Hepatocyte (in vitro differentiated cells): ENCODE measurements at regions not wholly inside any gene's neighbourhood (a gene's known extent, or its start where the extent isn't known, plus 50 kb on each side); places are given as distances from the start of the nearest gene placed in this dataset.
"Not testable (repeated sequence)": the region's sequence is repeated elsewhere in the genome, so short reads cannot be mapped to it uniquely, and the experiment has no call there.

Experiments
- DNase-seq: peaks from one replicate; pipeline ENCODE4 v3.0.0-alpha.2; 2016; ENCODE audit warnings: low spot score
- H2AFZ ChIP-seq: fragments of 200-600 bp; sonication (generic); 2 replicates; pipeline ENCODE4 v1.6.0; 2016; ENCODE audit warnings: antibody characterized with exemption, mild to moderate bottlenecking
- H3K27ac ChIP-seq: fragments of 200-600 bp; sonication (generic); 2 replicates; pipeline ENCODE4 v1.5.1; 2016; ENCODE audit warnings: mild to moderate bottlenecking
- H3K27me3 ChIP-seq: fragments of 200-600 bp; sonication (generic); 2 replicates; pipeline ENCODE4 v1.6.1; 2016
- H3K36me3 ChIP-seq: fragments of 200-600 bp; sonication (generic); replicated peaks from 2 replicates; pipeline ENCODE4 v1.5.1; 2016; ENCODE audit warnings: low read depth; ENCODE audit not compliant: insufficient read depth
- H3K4me1 ChIP-seq: fragments of 200-600 bp; sonication (generic); 2 replicates; pipeline ENCODE4 v1.5.1; 2016; ENCODE audit warnings: mild to moderate bottlenecking, moderate library complexity; ENCODE audit not compliant: insufficient read depth
- H3K4me2 ChIP-seq: fragments of 200-600 bp; sonication (generic); 2 replicates; pipeline ENCODE4 v1.6.0; 2016
- H3K4me3 ChIP-seq: fragments of 200-600 bp; sonication (generic); 2 replicates; pipeline ENCODE4 v1.5.1; 2016; ENCODE audit warnings: mild to moderate bottlenecking
- H3K79me2 ChIP-seq: fragments of 200-600 bp; sonication (generic); 2 replicates; pipeline ENCODE4 v1.6.0; 2017; ENCODE audit warnings: mild to moderate bottlenecking
- H3K9me2 ChIP-seq: fragments of 200-600 bp; sonication (generic); replicated peaks from 2 replicates; pipeline ENCODE4 v1.6.0; 2017; ENCODE audit warnings: mild to moderate bottlenecking; ENCODE audit not compliant: insufficient read depth
- H3K9me3 ChIP-seq: fragments of 200-600 bp; sonication (generic); 2 replicates; pipeline ENCODE4 v1.5.1; 2016; ENCODE audit warnings: low read depth, mild to moderate bottlenecking
- H4K20me1 ChIP-seq: fragments of 200-600 bp; sonication (generic); 2 replicates; pipeline ENCODE4 v1.6.0; 2016; ENCODE audit warnings: mild to moderate bottlenecking; ENCODE audit not compliant: insufficient read depth, poor library complexity, severe bottlenecking
- EZH2 ChIP-seq: fragments of 200-600 bp; sonication (generic); IDR thresholded peaks from 2 replicates; pipeline ENCODE4 v1.6.1; 2016; ENCODE audit warnings: antibody characterized with exemption, mild to moderate bottlenecking, borderline replicate concordance
- EZH2phosphoT487 ChIP-seq: fragments of 200-600 bp; sonication (generic); IDR thresholded peaks from one replicate; pipeline ENCODE4 v1.6.1; 2018; ENCODE audit warnings: antibody characterized with exemption, mild to moderate bottlenecking, low read depth, moderate library complexity; ENCODE audit not compliant: unreplicated experiment, severe bottlenecking
- WGBS: methylation state at CpG from one replicate; pipeline ENCODE4 v1.1.6; 2016; ENCODE audit warnings: low lambda C conversion rate; ENCODE audit errors: missing lambda C conversion rate; 5-methylcytosine and 5-hydroxymethylcytosine counted together
- TF ChIP-seq, protein P1 (sequence below): fragments of 200-600 bp; sonication (generic); IDR thresholded peaks from 2 replicates; pipeline ENCODE4 v1.5.1; 2016; ENCODE audit warnings: antibody characterized with exemption, mild to moderate bottlenecking; ENCODE audit not compliant: poor library complexity

DNA sequence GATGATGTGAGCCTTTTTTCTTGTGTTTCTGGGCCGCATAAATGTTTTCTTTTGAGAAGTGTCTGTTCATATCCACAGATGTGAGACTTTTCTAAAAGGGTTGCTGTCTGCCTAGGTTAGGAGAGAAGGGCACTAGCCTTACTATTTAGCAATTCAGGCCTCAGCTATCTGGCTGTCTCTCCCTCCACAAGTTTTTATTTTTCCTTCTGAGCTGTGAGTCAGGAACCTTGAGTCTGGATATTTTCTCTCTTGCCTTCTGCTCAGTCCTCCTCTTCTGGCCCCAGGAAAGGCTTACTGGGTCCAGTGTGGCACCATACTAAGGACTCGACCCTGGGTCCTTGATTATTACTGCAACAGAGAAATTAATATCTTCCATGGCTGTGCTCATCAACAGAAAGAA is 187.6 kb downstream of the CSNK1G3 start:
- Histone ChIP-seq H2AFZ (no peak overlapping the region), H3K36me3 (no peaks in the 10 kb centered on the region), H3K9me2 (no peaks in the 10 kb centered on the region), H3K27me3 (no peaks in the 10 kb centered on the region), H3K27ac (no peak overlapping the region), H4K20me1 (no peaks in the 10 kb centered on the region), H3K9me3 (no peaks in the 10 kb centered on the region), H3K4me1 (no peaks in the 10 kb centered on the region), H3K4me3 (no peak overlapping the region), H3K4me2 (no peak overlapping the region), H3K79me2 (no peaks in the 10 kb centered on the region)
- DNase-seq, result no peak
- WGBS, result 95% methylated on average over 2 of the region's 2 CpGs
- TF ChIP-seq EZH2, result no peak
- TF ChIP-seq EZH2phosphoT487, result no peak
- TF ChIP-seq, protein P1, sequence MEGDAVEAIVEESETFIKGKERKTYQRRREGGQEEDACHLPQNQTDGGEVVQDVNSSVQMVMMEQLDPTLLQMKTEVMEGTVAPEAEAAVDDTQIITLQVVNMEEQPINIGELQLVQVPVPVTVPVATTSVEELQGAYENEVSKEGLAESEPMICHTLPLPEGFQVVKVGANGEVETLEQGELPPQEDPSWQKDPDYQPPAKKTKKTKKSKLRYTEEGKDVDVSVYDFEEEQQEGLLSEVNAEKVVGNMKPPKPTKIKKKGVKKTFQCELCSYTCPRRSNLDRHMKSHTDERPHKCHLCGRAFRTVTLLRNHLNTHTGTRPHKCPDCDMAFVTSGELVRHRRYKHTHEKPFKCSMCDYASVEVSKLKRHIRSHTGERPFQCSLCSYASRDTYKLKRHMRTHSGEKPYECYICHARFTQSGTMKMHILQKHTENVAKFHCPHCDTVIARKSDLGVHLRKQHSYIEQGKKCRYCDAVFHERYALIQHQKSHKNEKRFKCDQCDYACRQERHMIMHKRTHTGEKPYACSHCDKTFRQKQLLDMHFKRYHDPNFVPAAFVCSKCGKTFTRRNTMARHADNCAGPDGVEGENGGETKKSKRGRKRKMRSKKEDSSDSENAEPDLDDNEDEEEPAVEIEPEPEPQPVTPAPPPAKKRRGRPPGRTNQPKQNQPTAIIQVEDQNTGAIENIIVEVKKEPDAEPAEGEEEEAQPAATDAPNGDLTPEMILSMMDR, result no peak

DNA sequence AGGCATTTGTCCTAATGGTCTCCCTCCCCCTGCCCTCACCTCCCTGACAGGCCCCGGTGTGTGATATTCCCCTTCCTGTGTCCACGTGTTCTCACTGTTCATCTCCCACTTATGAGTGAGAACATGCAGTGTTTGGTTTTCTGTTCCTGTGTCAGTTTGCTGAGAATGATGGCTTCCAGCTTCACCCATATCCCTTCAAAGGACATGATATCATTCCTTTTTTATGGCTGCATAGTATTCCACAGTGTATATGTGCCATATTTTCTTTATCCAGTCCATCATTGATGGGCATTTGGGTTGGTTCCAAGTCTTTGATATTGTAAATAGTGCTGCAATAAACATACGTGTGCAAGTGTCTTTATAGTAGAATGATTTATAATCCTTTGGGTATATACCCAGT is 187.0 kb downstream of the CSNK1G3 start:
- not testable (repeated sequence) for H3K79me2 ChIP-seq, H2AFZ ChIP-seq, H3K27ac ChIP-seq, H3K4me1 ChIP-seq, H3K36me3 ChIP-seq, H3K9me2 ChIP-seq, H3K4me3 ChIP-seq, H3K9me3 ChIP-seq, H4K20me1 ChIP-seq, H3K4me2 ChIP-seq, DNase-seq, H3K27me3 ChIP-seq
- 95% methylated on average over 3 of the region's 3 CpGs for WGBS

DNA sequence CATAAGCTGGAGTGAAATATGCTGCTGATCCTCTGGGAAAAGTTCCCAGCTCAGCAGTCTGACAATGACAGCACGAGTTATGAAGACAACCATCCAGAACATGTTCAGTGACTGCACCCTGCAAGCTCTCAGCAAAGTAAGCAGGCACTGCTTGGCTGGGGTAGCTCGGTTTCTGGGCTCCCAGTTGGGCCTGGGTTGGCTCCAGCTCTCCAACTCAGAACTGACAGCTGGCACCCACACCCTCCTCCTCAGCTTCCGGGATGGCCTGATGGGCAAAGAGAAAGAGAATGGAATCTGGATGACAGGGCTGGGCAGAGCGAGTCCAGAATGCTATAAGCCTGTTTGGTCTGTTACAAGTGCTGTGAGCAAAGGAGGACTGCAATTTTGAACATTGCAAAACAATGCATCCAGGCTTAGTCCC is 185.0 kb downstream of the CSNK1G3 start:
- Histone ChIP-seq H3K4me3 (no peak overlapping the region), H3K9me2 (no peaks in the 10 kb centered on the region), H3K79me2 (no peaks in the 10 kb centered on the region), H4K20me1 (no peaks in the 10 kb centered on the region), H3K27ac (no peak overlapping the region), H3K4me2 (no peak overlapping the region), H3K4me1 (no peaks in the 10 kb centered on the region), H3K9me3 (no peaks in the 10 kb centered on the region), H3K27me3 (no peaks in the 10 kb centered on the region), H3K36me3 (no peaks in the 10 kb centered on the region), H2AFZ (no peak overlapping the region)
- 81% methylated on average over 4 of the region's 4 CpGs for WGBS
- TF ChIP-seq, protein P1, result no peak
- TF ChIP-seq EZH2phosphoT487 (no peak), EZH2 (no peak)
- no peak for DNase-seq

DNA sequence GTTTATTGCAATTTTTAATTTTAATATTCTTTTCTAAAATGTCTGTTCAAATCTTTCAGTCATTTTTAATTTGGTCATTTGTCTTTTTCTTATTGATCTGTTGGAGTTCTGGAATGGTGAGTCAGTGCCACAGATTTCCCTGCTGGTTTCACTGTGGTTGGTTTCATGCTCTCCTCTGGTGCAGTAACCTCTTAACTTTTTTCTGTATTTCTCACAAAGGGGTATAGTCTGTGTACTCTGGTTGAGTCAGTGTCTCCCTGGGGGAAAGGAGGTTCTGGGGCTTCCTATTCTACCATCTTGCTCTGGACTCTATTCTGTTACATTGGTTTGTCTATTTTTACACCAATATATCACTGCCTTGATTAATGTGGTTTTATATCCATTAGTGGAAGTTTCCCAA is 178.8 kb downstream of the CSNK1G3 start:
- no peaks in the 10 kb centered on the region for H3K9me3 ChIP-seq
- H3K27ac ChIP-seq, result no peak overlapping the region
- H4K20me1 ChIP-seq, result no peaks in the 10 kb centered on the region
- no peaks in the 10 kb centered on the region for H3K9me2 ChIP-seq
- TF ChIP-seq EZH2phosphoT487 (no peak), EZH2 (no peak)
- TF ChIP-seq, protein P1, result no peak
- no peaks in the 10 kb centered on the region for H3K79me2 ChIP-seq
- no peak for DNase-seq
- H2AFZ ChIP-seq, result no peak overlapping the region
- no peak overlapping the region for H3K4me3 ChIP-seq
- no peak overlapping the region for H3K4me2 ChIP-seq
- H3K4me1 ChIP-seq, result no peaks in the 10 kb centered on the region
- H3K27me3 ChIP-seq, result no peaks in the 10 kb centered on the region
- no peaks in the 10 kb centered on the region for H3K36me3 ChIP-seq
